ENCODE measurements at regions not wholly inside any gene's neighbourhood (a gene's known extent, or its start where the extent isn't known, plus 50 kb on each side); places are given as distances from the start of the nearest gene placed in this dataset.

- H4K20me1 ChIP-seq (ENCODE audit: insufficient read depth): no peaks in the 10 kb centered on the region
- TF ChIP-seq EZH2 (IDR thresholded peaks at IDR 0.05; ENCODE audit: borderline replicate concordance, insufficient read depth, low read length, poor library complexity, severe bottlenecking): no peak
- TF ChIP-seq RAD21 (conservative IDR thresholded peaks at IDR 0.05): no peak
- no peak for TF ChIP-seq MXI1 (conservative IDR thresholded peaks at IDR 0.05; ENCODE audit: poor library complexity, severe bottlenecking)
- TF ChIP-seq TAF1 (IDR thresholded peaks at IDR 0.05; ENCODE audit: low read depth): no peak
- no peak for TF ChIP-seq REST (IDR thresholded peaks at IDR 0.05; ENCODE audit: borderline replicate concordance)
- no peak for TF ChIP-seq POLR2AphosphoS5 (IDR thresholded peaks at IDR 0.05)
- no peak for TF ChIP-seq EP300 (conservative IDR thresholded peaks at IDR 0.05; ENCODE audit: poor library complexity, severe bottlenecking)
- no peak for TF ChIP-seq CTCF (IDR thresholded peaks at IDR 0.05; ENCODE audit: poor library complexity, severe bottlenecking)
- no peak for TF ChIP-seq SMC3 (conservative IDR thresholded peaks at IDR 0.05; ENCODE audit: poor library complexity)
- H3K27me3 ChIP-seq (ENCODE audit: insufficient read depth, low read depth, low read length): no peaks in the 10 kb centered on the region
- no peak overlapping the region for H3K27ac ChIP-seq (ENCODE audit: low read length)
- H3K4me3 ChIP-seq (ENCODE audit: low read length): no peak overlapping the region
- H3K9ac ChIP-seq (ENCODE audit: low read length): no peak overlapping the region
- no peaks in the 10 kb centered on the region for H3K9me2 ChIP-seq (ENCODE audit: insufficient read depth, low read length)
- H3K9me3 ChIP-seq (ENCODE audit: low read length): no peaks in the 10 kb centered on the region
- no peaks in the 10 kb centered on the region for H3K79me2 ChIP-seq (replicated peaks; ENCODE audit: insufficient read depth, low read length)
- no peaks in the 10 kb centered on the region for H3K36me3 ChIP-seq (ENCODE audit: insufficient read depth, low read length)
- H3K4me2 ChIP-seq (ENCODE audit: low read length): no peak overlapping the region
- H3F3A ChIP-seq (ENCODE audit: insufficient read depth, low read length, poor library complexity, severe bottlenecking): no peaks in the 10 kb centered on the region
- H2AFZ ChIP-seq (ENCODE audit: low read depth, low read length): no peak overlapping the region
Observed at GRCh38 chr2:19205983-19206533, 152.4 kb downstream of the OSR1 start.

- Histone ChIP-seq H3K27me3 (ENCODE audit: insufficient read depth, low read depth, low read length) (no peaks in the 10 kb centered on the region), H3K9me3 (ENCODE audit: low read length) (no peaks in the 10 kb centered on the region), H3K4me2 (ENCODE audit: low read length) (no peak overlapping the region), H3K9ac (ENCODE audit: low read length) (no peak overlapping the region), H3K9me2 (ENCODE audit: insufficient read depth, low read length) (no peaks in the 10 kb centered on the region), H3K79me2 (replicated peaks; ENCODE audit: insufficient read depth, low read length) (no peaks in the 10 kb centered on the region), H3F3A (ENCODE audit: insufficient read depth, low read length, poor library complexity, severe bottlenecking) (no peaks in the 10 kb centered on the region), H3K36me3 (ENCODE audit: insufficient read depth, low read length) (no peaks in the 10 kb centered on the region), H3K27ac (ENCODE audit: low read length) (no peak overlapping the region), H4K20me1 (ENCODE audit: insufficient read depth) (no peaks in the 10 kb centered on the region), H3K4me3 (ENCODE audit: low read length) (no peak overlapping the region), H2AFZ (ENCODE audit: low read depth, low read length) (no peak overlapping the region)
- TF ChIP-seq MXI1 (conservative IDR thresholded peaks at IDR 0.05; ENCODE audit: poor library complexity, severe bottlenecking) (no peak), CTCF (IDR thresholded peaks at IDR 0.05; ENCODE audit: poor library complexity, severe bottlenecking) (no peak), TAF1 (IDR thresholded peaks at IDR 0.05; ENCODE audit: low read depth) (no peak), POLR2AphosphoS5 (IDR thresholded peaks at IDR 0.05) (no peak), EP300 (conservative IDR thresholded peaks at IDR 0.05; ENCODE audit: poor library complexity, severe bottlenecking) (no peak), SMC3 (conservative IDR thresholded peaks at IDR 0.05; ENCODE audit: poor library complexity) (no peak), EZH2 (IDR thresholded peaks at IDR 0.05; ENCODE audit: borderline replicate concordance, insufficient read depth, low read length, poor library complexity, severe bottlenecking) (no peak), RAD21 (conservative IDR thresholded peaks at IDR 0.05) (no peak), REST (IDR thresholded peaks at IDR 0.05; ENCODE audit: borderline replicate concordance) (no peak)
Observed at GRCh38 chr2:19203866-19204265, 154.6 kb downstream of the OSR1 start.

All from neural cell (in vitro differentiated cells).